ENCODE measurements at regions not wholly inside any gene's neighbourhood (a gene's known extent, or its start where the extent isn't known, plus 50 kb on each side); places are given as distances from the start of the nearest gene placed in this dataset.

DNA sequence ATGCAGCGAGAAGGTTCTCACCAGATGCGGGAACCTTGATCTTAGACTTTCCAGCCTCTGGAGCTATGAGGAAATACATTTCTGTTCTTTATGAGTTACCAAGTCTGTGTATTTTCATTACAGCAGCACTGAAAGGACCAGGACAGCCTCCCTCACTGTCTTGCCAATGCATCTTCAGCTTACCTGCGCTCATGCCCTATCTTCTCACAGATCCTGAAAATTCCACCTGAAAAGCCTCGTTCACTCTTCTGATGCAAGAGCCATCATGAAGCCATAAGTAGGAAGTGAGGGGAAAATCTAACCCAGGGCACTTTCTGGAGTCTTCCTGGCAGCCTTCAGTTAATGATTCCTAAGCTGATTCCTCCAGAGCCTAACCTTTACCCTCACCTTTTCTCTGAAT, 194.0 kb downstream of the SALL1 start:
- no peak for DNase-seq
- Histone ChIP-seq H3K27me3 (no peaks in the 10 kb centered on the region), H3K36me3 (no peaks in the 10 kb centered on the region), H3K4me3 (ENCODE audit: low read depth, low read length) (no peak overlapping the region), H3K4me1 (no peaks in the 10 kb centered on the region), H3K9me3 (no peaks in the 10 kb centered on the region)
- no peak for TF ChIP-seq CTCF (IDR thresholded peaks at IDR 0.05; ENCODE audit: low read depth, low read length)

DNA sequence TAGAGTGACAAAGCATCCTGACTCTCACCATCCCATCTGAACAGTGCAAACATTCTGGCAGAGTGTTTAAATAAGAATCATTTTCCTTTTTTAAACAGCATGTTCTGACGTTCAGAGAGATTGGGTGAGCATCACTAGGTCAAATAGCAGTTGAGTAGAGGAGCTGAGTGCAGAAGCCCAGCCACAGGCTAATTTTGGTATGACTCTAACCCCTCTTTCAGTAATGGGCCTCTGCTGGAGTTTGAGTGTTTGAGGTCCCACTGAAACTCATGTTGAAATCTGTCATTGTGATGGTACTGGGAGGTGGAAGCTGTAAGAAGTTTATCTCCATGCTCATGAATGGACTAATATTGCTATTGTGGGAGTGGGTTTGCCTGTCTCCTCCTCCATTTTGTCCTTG, 194.4 kb downstream of the SALL1 start:
- no peaks in the 10 kb centered on the region for H3K4me1 ChIP-seq
- H3K27me3 ChIP-seq = no peaks in the 10 kb centered on the region
- no peak overlapping the region for H3K4me3 ChIP-seq (ENCODE audit: low read depth, low read length)
- no peaks in the 10 kb centered on the region for H3K36me3 ChIP-seq
- H3K9me3 ChIP-seq = no peaks in the 10 kb centered on the region
- no peak for TF ChIP-seq CTCF (IDR thresholded peaks at IDR 0.05; ENCODE audit: low read depth, low read length)
- no peak for DNase-seq

DNA sequence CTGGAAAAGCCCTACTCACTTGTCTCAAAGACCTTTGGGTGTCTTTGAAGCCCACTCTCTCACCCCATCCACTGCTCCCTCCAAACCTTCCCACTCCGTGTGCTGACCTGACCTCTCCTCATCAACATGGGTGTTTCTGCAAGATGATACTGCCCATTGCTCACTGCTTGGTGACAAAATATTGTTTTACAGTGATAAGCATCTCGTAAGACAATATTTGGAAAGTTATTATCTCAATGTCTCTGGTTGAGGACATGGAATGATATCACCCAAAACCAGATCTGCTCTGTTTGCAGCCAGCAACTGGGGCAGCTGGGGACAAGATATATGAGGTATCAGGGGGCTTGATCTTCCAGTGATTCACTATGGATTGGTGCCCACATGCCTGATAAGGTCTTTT, 195.8 kb downstream of the SALL1 start:
- H3K4me1 ChIP-seq = no peaks in the 10 kb centered on the region
- no peaks in the 10 kb centered on the region for H3K9me3 ChIP-seq
- H3K27me3 ChIP-seq = no peaks in the 10 kb centered on the region
- no peaks in the 10 kb centered on the region for H3K36me3 ChIP-seq
- no peak for TF ChIP-seq CTCF (IDR thresholded peaks at IDR 0.05; ENCODE audit: low read depth, low read length)
- DNase-seq = no peak
- no peak overlapping the region for H3K4me3 ChIP-seq (ENCODE audit: low read depth, low read length)

DNA sequence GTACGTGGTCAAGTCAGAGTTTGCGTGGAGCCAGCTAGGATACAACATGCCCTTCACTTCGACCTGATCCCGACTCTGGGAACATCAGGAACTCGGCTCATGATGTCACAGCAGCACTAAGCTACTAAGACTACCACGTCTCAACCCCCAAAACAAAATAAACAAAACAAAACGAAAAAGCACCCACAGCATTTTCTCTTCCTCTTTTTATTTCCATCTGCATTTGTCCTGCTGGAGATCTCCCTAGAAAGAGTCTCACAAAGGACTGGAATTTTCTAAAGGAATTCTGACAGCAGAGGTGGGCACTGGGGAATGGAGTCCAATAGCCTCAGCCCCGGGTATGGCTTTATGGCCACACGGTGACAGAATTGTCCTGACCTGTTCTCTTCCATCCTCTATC, 196.6 kb downstream of the SALL1 start:
- H3K27me3 ChIP-seq = no peaks in the 10 kb centered on the region
- no peaks in the 10 kb centered on the region for H3K36me3 ChIP-seq
- no peak for TF ChIP-seq CTCF (IDR thresholded peaks at IDR 0.05; ENCODE audit: low read depth, low read length)
- H3K9me3 ChIP-seq = no peaks in the 10 kb centered on the region
- no peaks in the 10 kb centered on the region for H3K4me1 ChIP-seq
- H3K4me3 ChIP-seq (ENCODE audit: low read depth, low read length) = no peak overlapping the region
- DNase-seq = no peak

DNA sequence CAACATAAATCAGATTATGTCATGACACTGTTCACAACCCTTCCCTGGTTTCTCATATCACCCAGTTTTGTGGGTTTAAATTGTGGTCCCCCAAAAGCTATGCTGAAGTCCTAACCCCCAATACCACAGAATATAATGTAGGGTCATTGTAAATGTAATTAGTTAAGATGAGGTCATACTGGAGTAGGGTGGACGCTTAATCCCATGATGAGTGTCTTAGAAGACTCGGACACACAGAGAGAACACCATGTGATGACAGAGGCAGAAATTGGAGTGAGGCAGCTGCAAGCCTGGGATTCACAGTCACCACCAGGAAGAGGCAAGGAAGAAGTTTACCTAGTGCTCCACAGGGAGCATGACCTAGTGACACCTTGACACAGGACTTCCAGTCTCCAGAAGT, 197.8 kb downstream of the SALL1 start:
- DNase-seq = no peak
- Histone ChIP-seq H3K36me3 (no peaks in the 10 kb centered on the region), H3K4me3 (ENCODE audit: low read depth, low read length) (no peak overlapping the region), H3K4me1 (no peaks in the 10 kb centered on the region), H3K27me3 (no peaks in the 10 kb centered on the region), H3K9me3 (no peaks in the 10 kb centered on the region)
- no peak for TF ChIP-seq CTCF (IDR thresholded peaks at IDR 0.05; ENCODE audit: low read depth, low read length)

DNA sequence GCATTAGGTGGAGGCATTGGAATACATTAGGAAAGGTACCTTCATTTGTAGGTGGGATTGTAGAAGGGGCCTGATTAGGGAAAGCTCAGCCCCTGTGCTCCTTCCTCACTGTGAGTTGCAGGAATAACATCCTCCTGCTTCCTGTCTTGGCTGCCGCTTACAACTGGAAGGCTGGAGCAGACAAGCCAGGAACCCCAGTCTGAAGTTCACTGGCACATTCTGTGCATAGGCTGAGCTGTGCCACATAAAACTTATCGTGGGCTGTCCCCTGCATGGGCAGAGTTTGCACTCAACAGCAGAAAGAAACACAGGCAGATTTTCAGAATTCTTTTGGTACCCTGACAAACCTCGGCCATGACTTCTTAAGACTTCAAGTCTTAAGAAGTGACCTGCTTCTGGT, 200.1 kb downstream of the SALL1 start:
- no peaks in the 10 kb centered on the region for H3K36me3 ChIP-seq
- no peak overlapping the region for H3K4me3 ChIP-seq (ENCODE audit: low read depth, low read length)
- no peak for TF ChIP-seq CTCF (IDR thresholded peaks at IDR 0.05; ENCODE audit: low read depth, low read length)
- no peaks in the 10 kb centered on the region for H3K4me1 ChIP-seq
- DNase-seq = no peak
- H3K27me3 ChIP-seq = no peaks in the 10 kb centered on the region
- H3K9me3 ChIP-seq = no peaks in the 10 kb centered on the region

Data from BE2C (cell line).